H9 (cell line): ENCODE measurements at regions not wholly inside any gene's neighbourhood (a gene's known extent, or its start where the extent isn't known, plus 50 kb on each side); places are given as distances from the start of the nearest gene placed in this dataset.

ENCODE experiments used
- DNase-seq: peaks from one replicate; pipeline ENCODE4 v3.0.0-alpha.2; 2017
- H2AFZ ChIP-seq: one replicate; pipeline ENCODE4 v1.6.1; 2013; ENCODE audit warnings: mild to moderate bottlenecking, low read length, control low read depth, moderate library complexity
- H2AK5ac ChIP-seq: 2 replicates; pipeline ENCODE4 v1.6.1; 2013; ENCODE audit warnings: low read length, control low read depth, mixed read lengths; ENCODE audit not compliant: insufficient read length
- H2BK120ac ChIP-seq: one replicate; pipeline ENCODE4 v1.6.1; 2013; ENCODE audit warnings: low read depth, mild to moderate bottlenecking, low read length, control low read depth, inconsistent platforms; ENCODE audit not compliant: poor library complexity, severe bottlenecking
- H2BK12ac ChIP-seq: 2 replicates; pipeline ENCODE4 v1.6.1; 2013; ENCODE audit warnings: low read length, control low read depth, mixed read lengths, low read depth; ENCODE audit not compliant: insufficient read length
- H2BK15ac ChIP-seq: 2 replicates; pipeline ENCODE4 v1.6.1; 2013; ENCODE audit warnings: low read depth, low read length, control low read depth
- H2BK20ac ChIP-seq: one replicate; pipeline ENCODE4 v1.6.1; 2013; ENCODE audit warnings: low read depth, mild to moderate bottlenecking, low read length, control low read depth, inconsistent platforms; ENCODE audit not compliant: poor library complexity, severe bottlenecking
- H2BK5ac ChIP-seq: 2 replicates; pipeline ENCODE4 v1.6.1; 2013; ENCODE audit warnings: low read length, control low read depth, mixed read lengths; ENCODE audit not compliant: insufficient read length
- H3K14ac ChIP-seq: 2 replicates; pipeline ENCODE4 v1.6.1; 2013; ENCODE audit warnings: low read length, control low read depth; ENCODE audit not compliant: insufficient read depth
- H3K18ac ChIP-seq: 2 replicates; pipeline ENCODE4 v1.6.1; 2013; ENCODE audit warnings: low read depth, mild to moderate bottlenecking, mixed read lengths, low read length, control low read depth; ENCODE audit not compliant: insufficient read length
- H3K23ac ChIP-seq: 2 replicates; pipeline ENCODE4 v1.6.1; 2013; ENCODE audit warnings: low read length, control low read depth, mixed read lengths, low read depth; ENCODE audit not compliant: insufficient read length
- H3K23me2 ChIP-seq: 2 replicates; pipeline ENCODE4 v1.6.1; 2013; ENCODE audit warnings: low read depth, mild to moderate bottlenecking, mixed read lengths, low read length, control low read depth; ENCODE audit not compliant: insufficient read length, poor library complexity, severe bottlenecking
- H3K27ac ChIP-seq: 2 replicates; pipeline ENCODE4 v1.5.1; 2013; ENCODE audit warnings: low read length, control low read depth, mixed read lengths, low read depth; ENCODE audit not compliant: insufficient read length
- H3K27me3 ChIP-seq: 2 replicates; pipeline ENCODE4 v1.6.1; 2013; ENCODE audit warnings: low read length, control low read depth, inconsistent platforms; ENCODE audit not compliant: insufficient read depth
- H3K4ac ChIP-seq: 2 replicates; pipeline ENCODE4 v1.6.1; 2013; ENCODE audit warnings: low read depth, mild to moderate bottlenecking, control low read depth, inconsistent platforms, low read length, moderate library complexity
- H3K4me1 ChIP-seq: 2 replicates; pipeline ENCODE4 v1.6.1; 2013; ENCODE audit warnings: low read length, control low read depth, inconsistent platforms; ENCODE audit not compliant: insufficient read depth
- H3K4me2 ChIP-seq: 2 replicates; pipeline ENCODE4 v1.6.1; 2013; ENCODE audit warnings: low read length, control low read depth, mixed read lengths; ENCODE audit not compliant: insufficient read length, insufficient read depth
- H3K56ac ChIP-seq: 2 replicates; pipeline ENCODE4 v1.6.1; 2013; ENCODE audit warnings: low read depth, mild to moderate bottlenecking, mixed read lengths, low read length, control low read depth; ENCODE audit not compliant: insufficient read length
- H3K79me1 ChIP-seq: 2 replicates; pipeline ENCODE4 v1.6.1; 2013; ENCODE audit warnings: low read depth, mild to moderate bottlenecking, moderate library complexity, low read length, control low read depth, inconsistent platforms; ENCODE audit not compliant: insufficient read depth, poor library complexity, severe bottlenecking
- H3K79me2 ChIP-seq: 2 replicates; pipeline ENCODE4 v1.6.1; 2013; ENCODE audit warnings: low read length, control low read depth, inconsistent platforms; ENCODE audit not compliant: insufficient read depth
- H3K9ac ChIP-seq: 2 replicates; pipeline ENCODE4 v1.6.1; 2013; ENCODE audit warnings: low read length, control low read depth, mixed read lengths; ENCODE audit not compliant: insufficient read length; ENCODE audit errors: extremely low read depth
- H3K9me3 ChIP-seq: one replicate; pipeline ENCODE4 v1.6.1; 2013; ENCODE audit warnings: low read depth, low read length, inconsistent platforms; ENCODE audit not compliant: control insufficient read depth
- H3T11ph ChIP-seq: one replicate; pipeline ENCODE4 v1.6.1; 2013; ENCODE audit warnings: mild to moderate bottlenecking, low read length, control low read depth, inconsistent platforms
- H4K20me1 ChIP-seq: one replicate; pipeline ENCODE4 v1.6.1; 2013; ENCODE audit not compliant: control insufficient read depth, insufficient read length, insufficient read depth
- H4K5ac ChIP-seq: 2 replicates; pipeline ENCODE4 v1.6.1; 2013; ENCODE audit warnings: low read depth, mild to moderate bottlenecking, mixed read lengths, low read length, control low read depth; ENCODE audit not compliant: insufficient read length
- H4K8ac ChIP-seq: replicated peaks from 2 replicates; pipeline ENCODE4 v1.6.1; 2013; ENCODE audit warnings: low read length, control low read depth, mixed read lengths, low read depth; ENCODE audit not compliant: insufficient read length
- H4K91ac ChIP-seq: 2 replicates; pipeline ENCODE4 v1.6.1; 2013; ENCODE audit warnings: low read depth, mild to moderate bottlenecking, moderate library complexity, mixed read lengths, low read length, control low read depth; ENCODE audit not compliant: insufficient read length
- H3K27ac Mint-ChIP-seq, 3 experiments: 2 replicates in 2 of 3; 3 replicates in 1 of 3; pipeline ENCODE4 v1.8.0; 2020 to 2021; ENCODE audit warnings: mixed read lengths in 3 of 3, mild to moderate bottlenecking in 1 of 3, moderate library complexity in 1 of 3
- H3K27me3 Mint-ChIP-seq: 2 replicates; pipeline ENCODE4 v1.8.0; 2021; ENCODE audit warnings: low read depth, mild to moderate bottlenecking, moderate library complexity, mixed read lengths
- H3K36me3 Mint-ChIP-seq, 3 experiments: 2 replicates in 2 of 3; 3 replicates in 1 of 3; pipeline ENCODE4 v1.8.0; 2020 to 2021; ENCODE audit warnings: low read depth in 3 of 3, mixed read lengths in 3 of 3; ENCODE audit not compliant: insufficient read depth in 1 of 3
- H3K4me1 Mint-ChIP-seq, 2 experiments: 2 replicates each; pipeline ENCODE4 v1.8.0; 2020; ENCODE audit warnings: mixed read lengths in 2 of 2
- H3K4me3 Mint-ChIP-seq, 2 experiments: 2 replicates in 1 of 2; 3 replicates in 1 of 2; pipeline ENCODE4 v1.8.0; 2020 to 2021; ENCODE audit warnings: mild to moderate bottlenecking in 2 of 2, mixed read lengths in 2 of 2, moderate library complexity in 1 of 2
- H3K9me3 Mint-ChIP-seq, 2 experiments: 2 replicates in 1 of 2; 3 replicates in 1 of 2; pipeline ENCODE4 v1.8.0; 2020; ENCODE audit warnings: mild to moderate bottlenecking in 2 of 2, mixed read lengths in 2 of 2, moderate library complexity in 1 of 2
- WGBS: extraction: QIAGEN DNeasy Blood & Tissue Kit; methylation state at CpG from one replicate; pipeline ENCODE4 v1.1.7; 2013; ENCODE audit warnings: missing lambda C conversion rate, low lambda C conversion rate, mixed read lengths; ENCODE audit not compliant: insufficient read length; ENCODE audit errors: extremely low coverage; 5-methylcytosine and 5-hydroxymethylcytosine counted together
- TF ChIP-seq, protein P1 (sequence below): fragments of 200-600 bp; sonication (generic); conservative IDR thresholded peaks from 3 replicates; pipeline ENCODE4 v1.8.0; 2021; ENCODE audit warnings: antibody characterized with exemption, mild to moderate bottlenecking

GRCh38 chr7:121503039-121503438 lies 106.9 kb upstream of the FAM3C start:
- Histone ChIP-seq H3K56ac (no peak overlapping the region), H3T11ph (no peak overlapping the region), H3K23ac (no peak overlapping the region), H4K8ac (no peak overlapping the region), H3K79me2 (no peaks in the 10 kb centered on the region), H2BK12ac (no peak overlapping the region), H2BK15ac (no peak overlapping the region), H3K27ac (no peak overlapping the region), H2AK5ac (no peak overlapping the region), H4K91ac (no peak overlapping the region), H3K79me1 (no peaks in the 10 kb centered on the region), H2BK5ac (no peak overlapping the region), H3K4me2 (no peak overlapping the region), H3K4me1 (no peaks in the 10 kb centered on the region), H4K20me1 (no peaks in the 10 kb centered on the region), H3K14ac (no peak overlapping the region), H3K9me3 (peaks cover 14% of the 10 kb centered on the region), H3K9ac (no peak overlapping the region), H2BK120ac (no peak overlapping the region), H2BK20ac (no peak overlapping the region), H3K18ac (no peak overlapping the region), H4K5ac (no peak overlapping the region), H3K27me3 (no peaks in the 10 kb centered on the region), H3K4ac (no peak overlapping the region), H3K23me2 (no peaks in the 10 kb centered on the region), H2AFZ (no peak overlapping the region)
- TF ChIP-seq, protein P1, sequence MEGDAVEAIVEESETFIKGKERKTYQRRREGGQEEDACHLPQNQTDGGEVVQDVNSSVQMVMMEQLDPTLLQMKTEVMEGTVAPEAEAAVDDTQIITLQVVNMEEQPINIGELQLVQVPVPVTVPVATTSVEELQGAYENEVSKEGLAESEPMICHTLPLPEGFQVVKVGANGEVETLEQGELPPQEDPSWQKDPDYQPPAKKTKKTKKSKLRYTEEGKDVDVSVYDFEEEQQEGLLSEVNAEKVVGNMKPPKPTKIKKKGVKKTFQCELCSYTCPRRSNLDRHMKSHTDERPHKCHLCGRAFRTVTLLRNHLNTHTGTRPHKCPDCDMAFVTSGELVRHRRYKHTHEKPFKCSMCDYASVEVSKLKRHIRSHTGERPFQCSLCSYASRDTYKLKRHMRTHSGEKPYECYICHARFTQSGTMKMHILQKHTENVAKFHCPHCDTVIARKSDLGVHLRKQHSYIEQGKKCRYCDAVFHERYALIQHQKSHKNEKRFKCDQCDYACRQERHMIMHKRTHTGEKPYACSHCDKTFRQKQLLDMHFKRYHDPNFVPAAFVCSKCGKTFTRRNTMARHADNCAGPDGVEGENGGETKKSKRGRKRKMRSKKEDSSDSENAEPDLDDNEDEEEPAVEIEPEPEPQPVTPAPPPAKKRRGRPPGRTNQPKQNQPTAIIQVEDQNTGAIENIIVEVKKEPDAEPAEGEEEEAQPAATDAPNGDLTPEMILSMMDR, result no peak
- Mint-ChIP-seq H3K4me1 (peaks cover 8 to 10% of the 10 kb centered on the region in 2 experiments), H3K4me3 (no peak overlapping the region), H3K9me3 (peaks cover 25 to 36% of the 10 kb centered on the region in 2 experiments), H3K27ac (no peak overlapping the region), H3K36me3 (peaks cover 20 to 38% (median 35%) of the 10 kb centered on the region in 3 experiments), H3K27me3 (0 out of 2 replicates have a peak, but pooled peaks cover 2% of the 10 kb centered on the region)
- DNase-seq, result no peak
- WGBS, result no CpG with 5 or more reads among the region's 4 CpGs
